ENCODE measurements at regions not wholly inside any gene's neighbourhood (a gene's known extent, or its start where the extent isn't known, plus 50 kb on each side); places are given as distances from the start of the nearest gene placed in this dataset.

- TF ChIP-seq EZH2 (IDR thresholded peaks at IDR 0.05) (no peak), POLR2AphosphoS5 (IDR thresholded peaks at IDR 0.05; ENCODE audit: borderline replicate concordance, low read depth, low read length) (no peak), FOXP2 (optimal IDR thresholded peaks at IDR 0.05; ENCODE audit: control extremely low read depth, extremely low read length, insufficient read depth) (no peak)
These were observed 129.2 kb upstream of the EEA1 start for GRCh38 chr12:93058280-93058679.
